ENCODE measurements at regions not wholly inside any gene's neighbourhood (a gene's known extent, or its start where the extent isn't known, plus 50 kb on each side); places are given as distances from the start of the nearest gene placed in this dataset.

- TF ChIP-seq CTCF (IDR thresholded peaks at IDR 0.05) (no peak), POLR2A (IDR thresholded peaks at IDR 0.05) (no peak)
Observed at GRCh38 chr2:146716591-146716990, 1128.2 kb upstream of the ACVR2A start.
